DND-41 (cell line): ENCODE measurements at regions not wholly inside any gene's neighbourhood (a gene's known extent, or its start where the extent isn't known, plus 50 kb on each side); places are given as distances from the start of the nearest gene placed in this dataset.

Experiments used
- CTCF ChIP-seq: IDR thresholded peaks from 2 replicates; pipeline ENCODE4 v1.5.1; 2012; ENCODE audit warnings: borderline replicate concordance, low read length, moderate library complexity, mild to moderate bottlenecking; ENCODE audit not compliant: poor library complexity, severe bottlenecking; ENCODE audit errors: extremely low read depth
- EZH2 ChIP-seq: IDR thresholded peaks from 3 replicates; pipeline ENCODE4 v1.6.1; 2012; ENCODE audit warnings: borderline replicate concordance, low read depth, mild to moderate bottlenecking, moderate library complexity, low read length, inconsistent platforms; ENCODE audit not compliant: severe bottlenecking

- TF ChIP-seq CTCF, result no peak
- TF ChIP-seq EZH2, result no peak
Observed at GRCh38 chr16:48997946-48998345, 283.7 kb downstream of the CBLN1 start.
